Peyer's patch (tissue), 4 donors: ENCODE measurements at regions not wholly inside any gene's neighbourhood (a gene's known extent, or its start where the extent isn't known, plus 50 kb on each side); places are given as distances from the start of the nearest gene placed in this dataset.

Source experiments
- POLR2A ChIP-seq, 2 donors: fragments of 450-650 bp; IDR thresholded peaks; one replicate each; pipeline ENCODE4 v1.5.1; 2017; ENCODE audit warnings: antibody characterized with exemption in 2 of 2, mild to moderate bottlenecking in 2 of 2, moderate library complexity in 2 of 2
- TF ChIP-seq, protein P1 (sequence below), 6 experiments: fragments of 450-650 bp in 4 of 6; fragments of 200-600 bp in 2 of 6; sonication (generic) in 1 of 6; IDR thresholded peaks; one replicate each; pipeline ENCODE4 v1.5.1; 2017 to 2019; ENCODE audit warnings: antibody characterized with exemption in 6 of 6, mild to moderate bottlenecking in 3 of 6, moderate library complexity in 1 of 6

DNA sequence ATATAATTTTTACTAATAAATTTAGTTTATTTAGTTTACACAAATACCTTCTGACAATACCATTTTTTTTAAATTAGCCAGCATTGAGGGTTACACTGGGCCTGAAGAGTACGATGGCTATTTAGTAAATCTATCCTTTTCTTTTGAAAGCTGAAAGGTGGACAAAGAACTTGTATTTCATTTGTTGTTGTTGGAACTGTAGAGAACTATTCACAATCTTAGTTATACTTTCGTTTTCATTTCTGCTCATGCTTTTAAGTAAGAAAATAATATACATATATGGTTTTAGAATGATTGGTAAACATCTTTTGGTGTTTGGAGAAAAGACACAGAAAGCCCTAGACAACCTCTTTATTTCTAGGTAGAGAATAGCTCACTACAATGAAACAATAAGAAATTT lies 165.3 kb upstream of the FAM83B start:
- TF ChIP-seq, protein P1, sequence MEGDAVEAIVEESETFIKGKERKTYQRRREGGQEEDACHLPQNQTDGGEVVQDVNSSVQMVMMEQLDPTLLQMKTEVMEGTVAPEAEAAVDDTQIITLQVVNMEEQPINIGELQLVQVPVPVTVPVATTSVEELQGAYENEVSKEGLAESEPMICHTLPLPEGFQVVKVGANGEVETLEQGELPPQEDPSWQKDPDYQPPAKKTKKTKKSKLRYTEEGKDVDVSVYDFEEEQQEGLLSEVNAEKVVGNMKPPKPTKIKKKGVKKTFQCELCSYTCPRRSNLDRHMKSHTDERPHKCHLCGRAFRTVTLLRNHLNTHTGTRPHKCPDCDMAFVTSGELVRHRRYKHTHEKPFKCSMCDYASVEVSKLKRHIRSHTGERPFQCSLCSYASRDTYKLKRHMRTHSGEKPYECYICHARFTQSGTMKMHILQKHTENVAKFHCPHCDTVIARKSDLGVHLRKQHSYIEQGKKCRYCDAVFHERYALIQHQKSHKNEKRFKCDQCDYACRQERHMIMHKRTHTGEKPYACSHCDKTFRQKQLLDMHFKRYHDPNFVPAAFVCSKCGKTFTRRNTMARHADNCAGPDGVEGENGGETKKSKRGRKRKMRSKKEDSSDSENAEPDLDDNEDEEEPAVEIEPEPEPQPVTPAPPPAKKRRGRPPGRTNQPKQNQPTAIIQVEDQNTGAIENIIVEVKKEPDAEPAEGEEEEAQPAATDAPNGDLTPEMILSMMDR (IDR thresholded peaks at IDR 0.05), result no peak
- no peak for TF ChIP-seq POLR2A (IDR thresholded peaks at IDR 0.05)
